ENCODE measurements at regions not wholly inside any gene's neighbourhood (a gene's known extent, or its start where the extent isn't known, plus 50 kb on each side); places are given as distances from the start of the nearest gene placed in this dataset.
"Not testable (repeated sequence)": the region's sequence is repeated elsewhere in the genome, so short reads cannot be mapped to it uniquely, and the experiment has no call there.

- no peak for DNase-seq (ENCODE audit: low read depth)
These were observed 186.1 kb downstream of the INHBB start for GRCh38 chr2:120531863-120532600.

GRCh38 chr2:120533625-120534024 is 187.7 kb downstream of the INHBB start:
- no peak for DNase-seq (ENCODE audit: low read depth)

- DNase-seq (ENCODE audit: low read depth) = no peak
These were observed 188.5 kb downstream of the INHBB start for GRCh38 chr2:120534457-120534856.

DNA sequence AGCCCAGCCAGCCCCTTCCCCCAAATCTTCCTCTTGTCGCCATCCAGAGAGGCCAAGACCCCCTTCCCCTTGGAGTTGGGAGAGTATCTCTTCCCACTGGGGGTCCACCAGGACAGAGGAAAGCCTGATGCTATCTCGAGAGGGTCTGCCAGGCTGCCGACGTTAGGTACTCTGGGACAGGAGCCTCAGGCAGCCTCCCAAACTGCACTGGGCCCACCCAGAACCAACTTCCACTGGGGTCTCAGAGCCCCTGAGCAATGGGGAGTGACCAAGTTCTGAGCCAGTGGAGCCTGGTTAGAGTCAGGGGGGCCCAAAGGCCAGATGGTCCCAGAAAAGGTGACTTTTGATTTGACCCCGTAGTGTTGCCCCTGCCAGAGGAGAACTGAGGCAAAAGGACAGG is 189.1 kb downstream of the INHBB start:
- DNase-seq (ENCODE audit: low read depth) = no peak

DNA sequence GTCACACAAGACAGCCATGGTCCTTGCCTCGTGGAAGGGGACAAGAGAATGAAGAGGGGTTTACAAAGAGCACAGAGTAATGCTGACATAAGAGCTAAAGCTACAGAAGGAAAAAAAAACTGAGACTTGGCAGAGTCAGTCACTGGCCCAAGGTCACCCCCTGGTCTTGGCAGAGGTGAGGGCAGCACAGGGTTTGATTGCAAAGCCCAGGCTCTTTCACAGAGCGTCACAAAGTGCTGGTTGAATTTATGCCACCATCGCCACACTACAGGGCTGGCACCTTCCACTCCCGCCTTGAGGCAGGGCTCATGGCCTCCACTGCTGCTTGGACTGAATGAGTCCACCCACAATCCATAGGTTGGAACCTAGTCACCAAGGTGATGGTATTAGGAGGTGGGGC is 190.2 kb downstream of the INHBB start:
- DNase-seq (ENCODE audit: low read depth) = no peak

- no peak for DNase-seq (ENCODE audit: low read depth)
These were observed 192.9 kb downstream of the INHBB start for GRCh38 chr2:120538691-120539423.

DNA sequence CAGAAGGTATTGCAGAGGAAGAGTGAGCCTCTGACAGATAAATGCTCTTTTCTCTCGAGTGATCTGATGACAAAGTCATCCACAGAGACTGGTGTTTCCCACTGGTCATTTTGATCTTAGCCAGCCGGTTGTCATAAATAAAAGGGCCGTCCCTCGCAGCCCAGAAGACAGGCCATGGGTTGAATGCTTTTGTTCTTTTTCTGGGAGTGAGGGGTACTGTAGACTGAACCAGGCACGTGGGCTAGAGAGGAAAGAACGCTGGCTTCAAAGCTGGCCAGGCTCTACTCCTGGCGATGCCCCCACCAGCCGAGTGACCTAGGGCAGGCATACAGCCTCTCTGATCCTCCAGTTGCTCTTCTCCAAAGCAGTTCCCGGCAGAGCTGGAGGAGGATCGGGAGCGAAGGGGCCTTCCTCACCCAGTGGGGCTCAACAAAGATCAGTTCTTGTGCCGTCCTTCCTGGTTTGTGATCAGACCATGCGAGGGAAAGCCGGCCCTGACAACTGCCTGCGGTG is 193.5 kb downstream of the INHBB start:
- DNase-seq (ENCODE audit: low read depth) = no peak

- DNase-seq (ENCODE audit: low read depth) = no peak
These were observed 194.2 kb downstream of the INHBB start for GRCh38 chr2:120539937-120540718.

- no peak for DNase-seq (ENCODE audit: low read depth)
These were observed 194.7 kb upstream of the GLI2 start for GRCh38 chr2:120540719-120541552.

GRCh38 chr2:120541553-120541932 is 194.1 kb upstream of the GLI2 start:
- DNase-seq (ENCODE audit: low read depth) = no peak

- no peak for DNase-seq (ENCODE audit: low read depth)
These were observed 193.5 kb upstream of the GLI2 start for GRCh38 chr2:120541972-120542670.

DNA sequence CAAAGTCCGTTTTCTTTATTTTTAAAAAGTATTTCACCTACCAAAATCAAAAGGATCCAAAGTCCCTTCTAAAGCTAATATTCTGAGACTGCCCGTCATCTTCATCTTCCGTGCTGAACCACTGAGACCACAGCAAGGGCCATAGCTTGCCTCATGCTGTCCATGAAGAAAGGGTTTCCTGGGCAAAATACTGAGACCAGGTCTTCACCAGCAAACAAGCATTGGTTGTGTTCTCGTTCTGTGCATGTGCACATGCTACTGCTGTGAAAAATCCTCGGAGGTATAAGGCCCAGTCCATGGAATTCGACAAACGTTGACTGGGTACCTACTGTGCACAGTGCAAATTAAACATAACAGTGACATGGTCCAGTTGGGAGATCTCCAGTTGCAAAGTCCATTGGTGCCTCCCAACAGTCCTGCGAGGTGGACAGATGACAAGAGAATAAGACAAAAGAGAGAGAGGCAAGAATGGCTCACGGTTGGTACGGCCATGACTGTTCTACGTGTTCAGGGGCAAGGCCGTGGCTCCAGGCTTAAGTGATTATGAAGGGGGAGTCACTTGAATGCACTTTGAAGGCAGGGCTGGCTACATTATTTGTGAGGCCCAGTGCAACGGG is 192.6 kb upstream of the GLI2 start:
- no peak for DNase-seq (ENCODE audit: low read depth)

GRCh38 chr2:120543899-120544298 is 191.8 kb upstream of the GLI2 start:
- no peak for DNase-seq (ENCODE audit: low read depth)

- DNase-seq (ENCODE audit: low read depth) = no peak
These were observed 191.1 kb upstream of the GLI2 start for GRCh38 chr2:120544522-120544921.

GRCh38 chr2:120545007-120545406 is 190.7 kb upstream of the GLI2 start:
- not testable (repeated sequence) for DNase-seq (ENCODE audit: low read depth)

- DNase-seq (ENCODE audit: low read depth) = no peak
These were observed 190.1 kb upstream of the GLI2 start for GRCh38 chr2:120545521-120546047.

GRCh38 chr2:120546048-120546864 is 189.4 kb upstream of the GLI2 start:
- DNase-seq (ENCODE audit: low read depth) = no peak

DNA sequence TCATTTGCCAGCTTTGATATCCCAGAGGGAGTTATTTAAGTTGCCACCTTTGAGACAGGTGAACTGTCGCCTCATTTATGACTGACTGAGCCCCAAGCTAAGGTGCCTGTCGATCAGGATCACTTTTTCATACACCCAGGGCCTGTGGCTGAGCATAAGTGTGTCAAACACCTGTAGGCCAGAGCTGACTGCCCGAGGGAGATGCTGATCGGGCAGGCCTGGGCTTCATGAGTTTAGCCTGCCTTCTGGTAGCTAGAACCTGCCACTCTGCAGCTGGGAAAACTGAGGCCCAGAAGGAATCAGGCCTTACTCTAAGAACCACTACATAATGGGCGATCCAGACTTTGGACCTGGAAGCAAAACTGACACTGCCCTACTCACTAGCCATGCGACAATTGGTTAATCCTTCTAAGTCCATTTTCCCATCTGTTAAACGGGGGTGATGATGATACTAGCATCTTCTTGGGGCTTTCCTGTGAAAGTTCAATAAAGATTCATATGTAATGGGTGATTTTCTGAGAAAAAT is 188.7 kb upstream of the GLI2 start:
- no peak for DNase-seq (ENCODE audit: low read depth)

DNA sequence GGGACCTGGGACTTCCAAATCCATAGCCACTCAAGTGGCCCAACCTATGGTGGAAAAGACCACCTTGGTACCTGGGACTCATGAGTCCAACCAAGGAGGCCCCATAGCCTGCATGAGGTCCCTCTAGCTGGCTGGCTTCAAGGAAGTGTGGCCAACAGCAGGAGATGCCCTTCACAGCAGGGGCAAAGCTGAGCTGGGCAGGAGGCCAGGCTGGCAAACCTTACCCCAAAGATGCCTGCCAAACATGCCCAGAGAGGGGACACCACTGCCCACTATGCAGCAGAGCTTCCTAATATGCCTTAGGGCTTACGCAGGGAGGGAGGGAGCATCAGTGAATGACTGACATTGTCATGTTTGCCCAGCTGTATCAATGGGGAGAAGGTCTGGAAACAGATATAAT is 188.0 kb upstream of the GLI2 start:
- DNase-seq (ENCODE audit: low read depth) = no peak

Data from activated T-helper 9 cell treated with anti-CD3 and anti-CD28 coated beads, Interleukin-2, amount 50 U/mL, for 16 hours (primary cell).